H1 (cell line): ENCODE measurements at regions not wholly inside any gene's neighbourhood (a gene's known extent, or its start where the extent isn't known, plus 50 kb on each side); places are given as distances from the start of the nearest gene placed in this dataset.

Experiments used
- CTCF ChIA-PET: fragments of 300-600 bp; sonication (Branson Sonifier 250); formaldehyde crosslinking; loops from one replicate; lab custom pipeline; 2021; ENCODE audit not compliant: partially characterized antibody; lab: Charles Lee
- POLR2A ChIA-PET: fragments of 300-600 bp; sonication (Branson Sonifier 250); formaldehyde crosslinking; loops from one replicate; lab custom pipeline; 2021; ENCODE audit warnings: inconsistent platforms; ENCODE audit not compliant: partially characterized antibody; lab: Charles Lee
- DNase-seq, 2 experiments: peaks; one replicate each; pipeline versions ENCODE4 v3.0.0 to v3.0.0-alpha.2; 2010 to 2022; ENCODE audit warnings: low spot score in 2 of 2, low read depth in 1 of 2, mixed read lengths in 1 of 2
- FAIRE-seq: peaks from 2 replicates; lab custom pipeline; 2011; peaks lifted over from hg19 to GRCh38; lab: Jason Lieb, UNC
- H2AFZ ChIP-seq: 2 replicates; pipeline ENCODE4 v1.8.1; 2012; ENCODE audit warnings: low read length, inconsistent platforms
- H2AK5ac ChIP-seq: 2 replicates; pipeline ENCODE4 v1.6.1; 2013; ENCODE audit warnings: low read depth, low read length
- H2BK120ac ChIP-seq: replicated peaks from 2 replicates; pipeline ENCODE3; 2013; ENCODE audit warnings: low read depth, low read length, inconsistent platforms
- H2BK12ac ChIP-seq: 2 replicates; pipeline ENCODE4 v1.6.1; 2013; ENCODE audit warnings: low read depth, low read length
- H2BK15ac ChIP-seq: 2 replicates; pipeline ENCODE4 v1.6.1; 2013; ENCODE audit warnings: low read length
- H2BK20ac ChIP-seq: 2 replicates; pipeline ENCODE4 v1.6.1; 2013; ENCODE audit warnings: low read length
- H2BK5ac ChIP-seq: 2 replicates; pipeline ENCODE4 v1.6.1; 2013; ENCODE audit warnings: low read depth, low read length
- H3K14ac ChIP-seq: 2 replicates; pipeline ENCODE4 v1.6.1; 2013; ENCODE audit warnings: inconsistent platforms; ENCODE audit not compliant: insufficient read length
- H3K18ac ChIP-seq: 2 replicates; pipeline ENCODE4 v1.6.1; 2013; ENCODE audit warnings: low read length; ENCODE audit errors: extremely low read depth
- H3K23ac ChIP-seq: 2 replicates; pipeline ENCODE4 v1.6.1; 2013; ENCODE audit warnings: inconsistent platforms; ENCODE audit not compliant: insufficient read length
- H3K23me2 ChIP-seq: 2 replicates; pipeline ENCODE4 v1.6.1; 2013; ENCODE audit warnings: low read depth, low read length
- H3K27ac ChIP-seq: 2 replicates; pipeline ENCODE4 v1.6.1; 2011; ENCODE audit warnings: low read depth, low read length, inconsistent platforms
- H3K27me3 ChIP-seq, 4 experiments: replicated peaks in 1 of 4; 1 replicate in 1 of 4; 2 replicates in 3 of 4; pipeline versions ENCODE4 v1.6.1 to v1.8.1; 2011 to 2013; ENCODE audit warnings: low read length in 3 of 4, mild to moderate bottlenecking in 3 of 4, inconsistent platforms in 2 of 4, mixed read lengths in 2 of 4, moderate library complexity in 1 of 4; ENCODE audit not compliant: control insufficient read depth in 3 of 4, insufficient read depth in 3 of 4; ENCODE audit errors: extremely low read depth in 1 of 4
- H3K36me3 ChIP-seq, 4 experiments: 2 replicates each; pipeline versions ENCODE4 v1.6.1 to v1.8.1; 2011 to 2013; ENCODE audit warnings: mild to moderate bottlenecking in 4 of 4, low read length in 3 of 4, moderate library complexity in 2 of 4, control low read depth in 1 of 4, inconsistent platforms in 1 of 4; ENCODE audit not compliant: insufficient read depth in 4 of 4, control insufficient read depth in 2 of 4
- H3K4ac ChIP-seq: replicated peaks from 2 replicates; pipeline ENCODE3; 2013; ENCODE audit warnings: low read length, low read depth, mixed read lengths, inconsistent platforms; ENCODE audit not compliant: insufficient read length
- H3K4me1 ChIP-seq, 4 experiments: replicated peaks in 1 of 4; 1 replicate in 1 of 4; 2 replicates in 3 of 4; pipeline versions ENCODE4 v1.6.1 to v1.8.1; 2011 to 2013; ENCODE audit warnings: low read length in 3 of 4, inconsistent platforms in 2 of 4, mixed read lengths in 1 of 4; ENCODE audit not compliant: insufficient read depth in 4 of 4, control insufficient read depth in 3 of 4
- H3K4me2 ChIP-seq, 2 experiments: 2 replicates each; pipeline versions ENCODE4 v1.6.1 to v1.8.1; 2011 to 2013; ENCODE audit warnings: low read depth in 2 of 2, low read length in 2 of 2, control low read depth in 1 of 2, inconsistent platforms in 1 of 2, mild to moderate bottlenecking in 1 of 2; ENCODE audit not compliant: insufficient read depth in 1 of 2
- H3K4me3 ChIP-seq, 4 experiments: fragments of 200-600, 300-600 bp in 1 of 4; sonication (generic), shearing (Covaris generic), sonication (Bioruptor Twin) in 1 of 4; 2 replicates each; pipeline versions ENCODE4 v1.5.1 to v1.8.1; 2011 to 2016; ENCODE audit warnings: low read length in 4 of 4, low read depth in 3 of 4, control low read depth in 2 of 4, inconsistent platforms in 2 of 4, mild to moderate bottlenecking in 2 of 4, mixed read lengths in 1 of 4, moderate library complexity in 1 of 4; ENCODE audit not compliant: insufficient read depth in 2 of 4; ENCODE audit errors: extremely low read depth in 1 of 4
- H3K56ac ChIP-seq: replicated peaks from 2 replicates; pipeline ENCODE3; 2013; ENCODE audit warnings: low read depth, mild to moderate bottlenecking, mixed read lengths, low read length, inconsistent platforms; ENCODE audit not compliant: insufficient read length
- H3K79me1 ChIP-seq: 2 replicates; pipeline ENCODE4 v1.6.1; 2013; ENCODE audit warnings: low read depth, low read length, control low read depth
- H3K79me2 ChIP-seq, 2 experiments: 2 replicates each; pipeline versions ENCODE4 v1.6.1 to v1.8.1; 2012 to 2013; ENCODE audit warnings: low read length in 2 of 2, mild to moderate bottlenecking in 2 of 2, inconsistent platforms in 1 of 2; ENCODE audit not compliant: insufficient read depth in 2 of 2, control insufficient read depth in 1 of 2
- H3K9ac ChIP-seq, 4 experiments: replicated peaks in 1 of 4; 1 replicate in 1 of 4; 2 replicates in 3 of 4; pipeline versions ENCODE4 v1.6.1 to v1.8.1; 2011 to 2013; ENCODE audit warnings: low read depth in 3 of 4, low read length in 3 of 4, control low read depth in 2 of 4, mild to moderate bottlenecking in 2 of 4, moderate library complexity in 2 of 4, inconsistent platforms in 1 of 4; ENCODE audit errors: extremely low read depth in 1 of 4
- H3K9me3 ChIP-seq, 2 experiments: 2 replicates each; pipeline versions ENCODE4 v1.6.1 to v1.8.1; 2012 to 2013; ENCODE audit warnings: mild to moderate bottlenecking in 2 of 2, moderate library complexity in 2 of 2, control low read depth in 1 of 2, inconsistent platforms in 1 of 2, low read depth in 1 of 2, low read length in 1 of 2, mixed read lengths in 1 of 2; ENCODE audit not compliant: insufficient read depth in 2 of 2
- H4K20me1 ChIP-seq, 2 experiments: replicated peaks in 1 of 2; 2 replicates each; pipeline versions ENCODE3 to v1.8.1; 2011 to 2013; ENCODE audit warnings: inconsistent platforms in 2 of 2, low read length in 2 of 2, mild to moderate bottlenecking in 1 of 2; ENCODE audit not compliant: insufficient read depth in 2 of 2, control insufficient read depth in 1 of 2
- H4K5ac ChIP-seq: 2 replicates; pipeline ENCODE4 v1.6.1; 2013; ENCODE audit warnings: low read length, low read depth, mixed read lengths, inconsistent platforms; ENCODE audit not compliant: insufficient read length
- H4K8ac ChIP-seq: 2 replicates; pipeline ENCODE4 v1.8.0; 2013; ENCODE audit warnings: mild to moderate bottlenecking, moderate library complexity, low read length, inconsistent platforms; ENCODE audit not compliant: insufficient read depth; ENCODE audit errors: extremely low read depth
- H4K91ac ChIP-seq: replicated peaks from 2 replicates; pipeline ENCODE3; 2013; ENCODE audit warnings: low read length, mixed read lengths, inconsistent platforms; ENCODE audit not compliant: insufficient read length
- BACH1 ChIP-seq: IDR thresholded peaks from 2 replicates; pipeline ENCODE4 v1.6.1; 2012; ENCODE audit warnings: low read length, improper control_type of control experiment
- CBX8 ChIP-seq: fragments of 300-800, 300-1000 bp; sonication (generic); IDR thresholded peaks from 2 replicates; pipeline ENCODE4 v1.7.1; 2016; ENCODE audit warnings: low read depth, low read length, borderline replicate concordance
- CHD1 ChIP-seq: IDR thresholded peaks from 2 replicates; pipeline ENCODE4 v1.6.1; 2012; ENCODE audit warnings: low read depth, low read length, improper control_type of control experiment
- CTCF ChIP-seq, 3 experiments: IDR thresholded peaks; 1 replicate in 2 of 3; 2 replicates in 1 of 3; pipeline versions ENCODE4 v1.5.1 to v1.6.1; 2011; ENCODE audit warnings: low read length in 3 of 3, mild to moderate bottlenecking in 3 of 3, inconsistent platforms in 2 of 3, low read depth in 1 of 3, moderate library complexity in 1 of 3; ENCODE audit not compliant: insufficient read depth in 1 of 3; ENCODE audit errors: control extremely low read depth in 1 of 3
- GABPA ChIP-seq: IDR thresholded peaks from 2 replicates; pipeline ENCODE4 v1.6.1; 2011; ENCODE audit warnings: mild to moderate bottlenecking, low read length, moderate library complexity, borderline replicate concordance; ENCODE audit not compliant: insufficient read depth
- JUND ChIP-seq: IDR thresholded peaks from 2 replicates; pipeline ENCODE4 v1.6.1; 2011; ENCODE audit warnings: mild to moderate bottlenecking, improper control_type of control experiment, low read length
- KDM1A ChIP-seq: fragments of 200-600, 300-600 bp; sonication (generic); IDR thresholded peaks from 2 replicates; pipeline ENCODE4 v1.7.1; 2016; ENCODE audit warnings: mild to moderate bottlenecking, low read length, borderline replicate concordance
- KDM5A ChIP-seq: fragments of 200-600 bp; IDR thresholded peaks from 2 replicates; pipeline ENCODE4 v1.7.1; 2012; ENCODE audit warnings: mild to moderate bottlenecking, low read length, inconsistent platforms, mixed read lengths
- PHF8 ChIP-seq: fragments of 200-600 bp; sonication (generic); conservative IDR thresholded peaks from 2 replicates; pipeline ENCODE4 v1.7.1; 2012; ENCODE audit warnings: low read depth, mild to moderate bottlenecking, inconsistent platforms, low read length, moderate library complexity
- POLR2A ChIP-seq, 2 experiments: IDR thresholded peaks; 1 replicate in 1 of 2; 2 replicates in 1 of 2; pipeline ENCODE4 v1.6.1; 2011; ENCODE audit warnings: low read depth in 2 of 2, low read length in 2 of 2, mild to moderate bottlenecking in 2 of 2; ENCODE audit errors: control extremely low read depth in 1 of 2
- RAD21 ChIP-seq, 2 experiments: IDR thresholded peaks in 1 of 2; conservative IDR thresholded peaks in 1 of 2; 2 replicates each; pipeline ENCODE4 v1.6.1; 2011; ENCODE audit warnings: low read depth in 2 of 2, low read length in 2 of 2, improper control_type of control experiment in 1 of 2, inconsistent platforms in 1 of 2, mild to moderate bottlenecking in 1 of 2, moderate library complexity in 1 of 2
- YY1 ChIP-seq: IDR thresholded peaks from 2 replicates; pipeline ENCODE4 v1.6.1; 2011; ENCODE audit warnings: low read depth, mild to moderate bottlenecking, low read length
- WGBS, 2 experiments: shearing (Covaris generic) in 1 of 2; methylation state at CpG; one replicate each; pipeline versions ENCODE4 v1.1.6 to v1.1.7; 2013 to 2015; ENCODE audit warnings: low lambda C conversion rate in 2 of 2, mixed read lengths in 2 of 2, inconsistent platforms in 1 of 2, low coverage in 1 of 2, missing lambda C conversion rate in 1 of 2; ENCODE audit not compliant: insufficient replicate concordance in 2 of 2, insufficient coverage in 1 of 2, insufficient read length in 1 of 2; ENCODE audit errors: extremely low coverage in 1 of 2, missing lambda C conversion rate in 1 of 2; 5-methylcytosine and 5-hydroxymethylcytosine counted together

GRCh38 chr5:67488885-67489284, 292.3 kb upstream of the CD180 start:
- H2BK5ac ChIP-seq, result no peak overlapping the region
- H3K27ac ChIP-seq, result no peak overlapping the region
- H4K20me1 ChIP-seq, result no peaks in the 10 kb centered on the region
- no peak overlapping the region for H3K56ac ChIP-seq
- H4K5ac ChIP-seq, result no peak overlapping the region
- no peak overlapping the region for H2BK12ac ChIP-seq
- no peak overlapping the region for H3K4ac ChIP-seq
- H3K23ac ChIP-seq, result no peak overlapping the region
- no peaks in the 10 kb centered on the region for H3K79me1 ChIP-seq
- H4K8ac ChIP-seq, result no peak overlapping the region
- ChIA-PET POLR2A (interaction anchor here (0.6 kb wide), 1 partner anchor 10 kb away, joined by 3 read pairs; no protein-coding TSS in a partner anchor), CTCF (no interaction called here)
- 0 out of 7 replicates have a peak, but pooled peaks cover 0 to 3% (median 0%) of the 10 kb centered on the region in 4 experiments for H3K4me1 ChIP-seq
- H3K14ac ChIP-seq, result no peak overlapping the region
- H3K9me3 ChIP-seq, result no peaks in the 10 kb centered on the region
- H2BK15ac ChIP-seq, result no peak overlapping the region
- no peaks in the 10 kb centered on the region for H3K27me3 ChIP-seq
- H3K36me3 ChIP-seq, result no peaks in the 10 kb centered on the region
- no peak for DNase-seq
- no peak overlapping the region for H4K91ac ChIP-seq
- H2AK5ac ChIP-seq, result no peak overlapping the region
- H3K23me2 ChIP-seq, result no peaks in the 10 kb centered on the region
- H3K4me2 ChIP-seq, result no peak overlapping the region
- H3K18ac ChIP-seq, result no peak overlapping the region
- no peak overlapping the region for H3K9ac ChIP-seq
- no peaks in the 10 kb centered on the region for H3K79me2 ChIP-seq
- H2BK20ac ChIP-seq, result no peak overlapping the region
- no peak overlapping the region for H2AFZ ChIP-seq
- FAIRE-seq, result no peak
- WGBS, 2 experiments, result 96% methylated on average over 4 of the region's 4 CpGs; no CpG with 5 or more reads in 1 of the 2 experiments
- no peak overlapping the region for H3K4me3 ChIP-seq
- H2BK120ac ChIP-seq, result no peak overlapping the region
- no peak for TF ChIP-seq BACH1
- no peak for TF ChIP-seq RAD21 (IDR thresholded peaks at IDR 0.05 in 1 of 2, conservative IDR thresholded peaks at IDR 0.05 in 1 of 2; ENCODE audit: low read depth in 2 of 2, low read length in 2 of 2)
- TF ChIP-seq POLR2A (IDR thresholded peaks at IDR 0.05; ENCODE audit: control extremely low read depth in 1 of 2, low read depth in 2 of 2, low read length in 2 of 2), result no peak
- TF ChIP-seq KDM1A, result no peak
- no peak for TF ChIP-seq CHD1
- no peak for TF ChIP-seq YY1
- no peak for TF ChIP-seq PHF8
- TF ChIP-seq KDM5A, result no peak
- TF ChIP-seq JUND, result no peak
- no peak for TF ChIP-seq GABPA
- no peak for TF ChIP-seq CTCF (IDR thresholded peaks at IDR 0.05; ENCODE audit: control extremely low read depth in 1 of 3, insufficient read depth in 1 of 3, low read depth in 1 of 3, low read length in 3 of 3)
- TF ChIP-seq CBX8, result no peak
